SK-N-MC (cell line): ENCODE measurements at regions not wholly inside any gene's neighbourhood (a gene's known extent, or its start where the extent isn't known, plus 50 kb on each side); places are given as distances from the start of the nearest gene placed in this dataset.

Experiments
- EZH2 ChIP-seq: fragments of 200-600 bp; sonication (generic); IDR thresholded peaks from one replicate; pipeline ENCODE4 v1.6.1; 2017; ENCODE audit warnings: antibody characterized with exemption
- FOXP2 ChIP-seq: optimal IDR thresholded peaks from 2 replicates; pipeline ENCODE3; 2011; ENCODE audit warnings: mild to moderate bottlenecking, moderate library complexity; ENCODE audit not compliant: insufficient read depth; ENCODE audit errors: extremely low read length, control extremely low read depth
- POLR2AphosphoS5 ChIP-seq: IDR thresholded peaks from 2 replicates; pipeline ENCODE4 v1.6.1; 2012; ENCODE audit warnings: mild to moderate bottlenecking, low read depth, low read length, borderline replicate concordance

GRCh38 chr1:201704439-201704792 is 124.5 kb upstream of the IPO9 start:
- TF ChIP-seq EZH2: no peak
- TF ChIP-seq POLR2AphosphoS5: no peak
- TF ChIP-seq FOXP2: no peak
